Transverse colon (tissue), 4 donors: ENCODE measurements at regions not wholly inside any gene's neighbourhood (a gene's known extent, or its start where the extent isn't known, plus 50 kb on each side); places are given as distances from the start of the nearest gene placed in this dataset.

Experiments used
- CTCF ChIP-seq, 5 experiments: fragments of 200-600 bp in 3 of 5; fragments of 450-650 bp in 2 of 5; sonication (generic) in 3 of 5; IDR thresholded peaks; 1 replicate in 2 of 5; 2 replicates in 3 of 5; pipeline ENCODE4 v1.5.1; 2016 to 2017; ENCODE audit warnings: antibody characterized with exemption in 5 of 5, inconsistent platforms in 3 of 5, mild to moderate bottlenecking in 2 of 5, moderate library complexity in 1 of 5
- POLR2A ChIP-seq: fragments of 450-650 bp; IDR thresholded peaks from one replicate; pipeline ENCODE4 v1.6.1; 2016; ENCODE audit warnings: antibody characterized with exemption, mild to moderate bottlenecking, moderate library complexity
- POLR2AphosphoS5 ChIP-seq, 3 donors: sonication (generic); formaldehyde crosslinking; IDR thresholded peaks; one replicate each; pipeline ENCODE4 v1.6.1; 2016; ENCODE audit warnings: antibody characterized with exemption in 3 of 3

GRCh38 chr4:72899214-72899613 is 170.3 kb downstream of the COX18 start:
- TF ChIP-seq POLR2A (no peak), CTCF (IDR thresholded peaks at IDR 0.05) (no peak), POLR2AphosphoS5 (IDR thresholded peaks at IDR 0.05) (no peak)
